Stimulated activated CD4-positive, alpha-beta T cell treated with anti-CD3 and anti-CD28 coated beads, Interleukin-4, amount 100 ng/mL, for 4 hours (primary cell): ENCODE measurements at regions not wholly inside any gene's neighbourhood (a gene's known extent, or its start where the extent isn't known, plus 50 kb on each side); places are given as distances from the start of the nearest gene placed in this dataset.

Experiments
- DNase-seq, 2 experiments: peaks; one replicate each; pipeline ENCODE4 v3.0.0-alpha.2; 2020

DNA sequence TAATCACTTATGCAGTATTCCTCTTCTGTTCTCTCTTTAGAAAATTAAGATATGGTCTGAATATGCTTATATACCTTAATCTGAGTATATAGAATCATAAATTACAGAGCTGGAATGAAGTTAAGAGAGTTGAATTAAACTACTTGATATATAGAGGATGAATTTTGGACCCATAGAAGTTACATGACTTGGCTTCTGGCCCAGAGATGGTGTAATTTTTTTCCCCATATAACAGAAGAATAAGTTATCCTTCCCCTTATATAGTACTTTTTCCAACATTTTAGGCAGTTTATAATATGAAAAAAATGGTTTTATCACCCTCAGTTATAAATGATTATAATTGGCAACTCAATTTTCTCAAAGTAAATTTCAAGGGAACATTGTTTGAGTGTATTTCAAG, 616.3 kb downstream of the TBC1D4 start:
- DNase-seq: no peak

DNA sequence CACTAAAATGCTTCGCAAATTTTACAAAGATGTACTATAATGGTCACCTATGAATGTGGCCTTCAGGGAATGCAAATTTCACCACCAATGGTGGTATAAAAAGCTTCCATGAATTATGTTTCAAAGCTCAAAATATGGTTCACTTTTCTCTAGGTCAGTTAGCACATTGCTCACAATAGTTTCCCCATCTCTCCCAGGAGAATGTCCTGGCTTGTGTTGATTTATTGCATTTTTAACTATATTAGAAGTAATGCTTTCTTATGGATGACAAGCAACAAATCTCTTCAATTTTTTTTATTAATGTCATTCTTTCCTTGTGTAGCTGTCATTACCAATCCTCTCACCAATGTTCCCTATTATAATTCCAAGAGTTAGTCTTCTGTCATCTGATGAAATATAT, 621.2 kb downstream of the TBC1D4 start:
- no peak for DNase-seq

DNA sequence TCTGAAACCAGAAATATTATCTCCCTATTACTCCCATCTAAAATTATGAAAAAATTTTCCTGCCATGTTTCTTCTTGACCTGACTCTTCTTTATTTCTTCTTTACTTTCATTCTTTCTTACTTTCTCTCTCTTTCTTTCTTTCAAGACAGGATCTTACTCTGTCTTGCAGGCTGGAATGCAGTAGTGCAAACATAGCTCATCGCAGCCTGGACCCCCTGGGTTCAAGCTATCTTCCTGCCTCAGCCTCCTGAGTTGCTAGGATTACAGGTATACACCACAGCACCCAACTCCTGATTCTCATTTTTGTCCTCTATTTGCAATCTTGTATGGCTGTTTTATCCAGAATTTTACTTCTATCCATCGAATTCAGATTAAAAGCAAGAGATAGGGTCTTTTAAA, 631.1 kb downstream of the TBC1D4 start:
- no peak for DNase-seq

- DNase-seq: no peak
Measured at GRCh38 chr13:74847966-74848365, 634.0 kb downstream of the TBC1D4 start.

GRCh38 chr13:74845806-74846205, 636.2 kb downstream of the TBC1D4 start:
- no peak for DNase-seq

- no peak for DNase-seq
Measured at GRCh38 chr13:74841651-74842050, 640.3 kb downstream of the TBC1D4 start.

DNA sequence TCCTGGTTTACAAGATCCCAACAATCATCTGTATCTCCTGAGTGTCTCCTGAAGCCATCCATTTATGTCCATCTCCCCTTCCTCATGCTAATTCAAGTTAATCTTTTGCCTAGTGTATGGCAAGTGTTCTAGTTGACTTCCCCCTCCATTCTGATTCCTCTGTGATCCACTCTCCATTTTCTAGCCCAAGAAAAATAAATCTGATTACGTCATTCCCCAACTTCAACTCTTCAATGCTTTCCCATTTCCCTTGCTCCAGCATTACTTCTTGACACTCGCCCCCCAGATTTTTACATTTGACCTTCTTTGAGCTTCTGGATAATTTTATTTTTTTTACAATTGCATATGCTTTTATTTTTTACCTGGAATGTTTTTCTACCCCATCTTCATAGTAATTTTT, 640.8 kb downstream of the TBC1D4 start:
- no peak for DNase-seq

DNA sequence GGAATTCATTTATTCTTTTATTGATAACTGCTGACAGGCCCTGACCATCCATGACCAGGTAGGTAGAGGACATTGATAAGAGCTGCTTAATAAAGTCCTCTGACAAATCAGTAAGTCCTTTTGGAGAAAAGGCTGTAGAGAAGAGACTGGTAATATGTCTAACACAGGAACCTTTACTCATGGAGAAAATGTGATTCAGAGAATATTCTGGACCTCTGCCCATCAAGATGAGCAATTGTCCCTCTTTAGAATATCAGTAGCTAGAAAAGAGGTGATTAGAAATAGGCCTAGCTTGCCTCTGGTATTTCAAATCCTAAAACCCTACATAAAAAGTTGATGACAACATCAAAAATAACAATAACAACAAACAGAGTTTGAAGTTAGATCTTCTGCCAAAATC, 642.3 kb downstream of the TBC1D4 start:
- no peak for DNase-seq

DNA sequence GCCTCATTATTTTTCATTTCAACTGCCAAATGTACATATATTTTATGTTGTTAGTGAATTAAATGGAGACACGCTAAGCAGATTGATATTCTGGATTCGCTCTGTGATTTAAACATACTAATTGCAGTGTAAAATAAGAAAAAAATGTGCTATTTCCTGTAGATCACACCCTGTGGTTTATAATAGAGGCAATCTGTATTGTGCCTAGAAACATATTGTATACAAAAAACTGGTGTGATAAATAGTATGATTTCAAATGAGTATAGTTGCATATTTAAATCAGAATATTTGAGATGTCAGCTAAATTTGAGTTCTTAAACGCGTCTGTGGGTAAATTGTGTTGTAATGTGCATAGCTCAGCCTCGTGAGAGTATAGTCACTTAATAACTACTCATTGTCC, 643.9 kb downstream of the TBC1D4 start:
- no peak for DNase-seq

- DNase-seq: no peak
Measured at GRCh38 chr13:74836628-74837027, 645.3 kb downstream of the TBC1D4 start.

GRCh38 chr13:74835579-74835978, 646.4 kb downstream of the TBC1D4 start:
- DNase-seq: no peak

DNA sequence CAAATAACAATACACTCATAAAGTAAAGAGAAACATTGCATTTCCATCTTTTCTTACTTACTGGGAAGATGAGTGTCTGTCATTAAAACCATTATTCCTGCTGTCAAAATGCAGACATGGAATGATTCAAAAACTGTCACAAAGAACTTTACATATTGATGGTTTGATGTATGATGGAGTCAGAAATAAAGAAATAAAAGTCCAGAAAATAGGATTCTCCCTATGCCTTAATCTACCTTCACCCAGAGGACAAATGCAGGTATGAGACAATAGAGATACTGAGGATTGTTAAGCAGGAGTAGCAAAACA, 656.1 kb downstream of the TBC1D4 start:
- no peak for DNase-seq

- DNase-seq: no peak
Measured at GRCh38 chr13:74825152-74825937, 656.6 kb downstream of the TBC1D4 start.

- no peak for DNase-seq
Measured at GRCh38 chr13:74820809-74821208, 661.2 kb downstream of the TBC1D4 start.

GRCh38 chr13:74819549-74819948, 662.4 kb downstream of the TBC1D4 start:
- no peak for DNase-seq

- DNase-seq: no peak
Measured at GRCh38 chr13:74816737-74817136, 665.2 kb downstream of the TBC1D4 start.

GRCh38 chr13:74796157-74796556, 662.0 kb upstream of the KLF12 start:
- no peak for DNase-seq

GRCh38 chr13:74795526-74795925, 661.3 kb upstream of the KLF12 start:
- DNase-seq: no peak

DNA sequence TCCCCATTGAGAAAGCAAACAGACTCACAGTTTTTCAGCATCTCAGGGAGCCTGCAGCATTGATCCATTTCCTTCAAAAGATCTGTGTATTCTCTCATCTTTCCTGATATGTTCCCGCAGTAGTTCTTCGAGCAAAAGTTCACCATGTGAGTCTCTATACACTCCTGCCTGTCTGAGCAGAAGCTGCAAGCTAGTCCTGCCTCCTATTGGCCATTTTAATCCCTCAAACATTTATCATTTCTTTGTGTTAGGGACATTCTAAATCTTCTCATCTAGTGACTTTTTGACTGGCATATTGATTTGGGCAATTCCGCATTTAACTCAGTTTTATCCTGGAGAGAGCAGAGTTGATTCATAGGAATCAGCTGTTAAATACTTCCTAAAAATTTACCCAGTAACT, 660.4 kb upstream of the KLF12 start:
- no peak for DNase-seq

- DNase-seq: no peak
Measured at GRCh38 chr13:74794147-74794546, 659.9 kb upstream of the KLF12 start.

DNA sequence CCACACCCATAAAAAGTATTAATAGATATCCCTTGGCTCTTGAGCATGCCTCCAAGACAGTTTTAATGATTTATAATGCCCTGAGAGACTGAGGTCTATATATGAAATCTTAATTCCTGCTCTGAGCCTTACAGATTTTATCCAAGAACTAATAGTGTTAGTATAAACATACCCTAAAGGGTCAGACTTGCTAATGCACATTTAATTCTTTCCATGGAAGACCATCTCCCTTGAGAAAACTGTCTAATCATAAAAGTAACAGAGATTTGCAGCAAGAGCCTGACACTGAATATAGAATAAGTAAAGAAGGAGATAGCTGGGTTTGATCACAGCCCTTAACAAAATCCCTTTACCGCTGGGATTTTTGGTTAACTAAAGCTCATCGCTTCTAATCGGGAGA, 650.8 kb upstream of the KLF12 start:
- DNase-seq: no peak

- no peak for DNase-seq
Measured at GRCh38 chr13:74778946-74779345, 644.7 kb upstream of the KLF12 start.

- no peak for DNase-seq
Measured at GRCh38 chr13:74778087-74778486, 643.9 kb upstream of the KLF12 start.

GRCh38 chr13:74774264-74774663, 640.1 kb upstream of the KLF12 start:
- no peak for DNase-seq

DNA sequence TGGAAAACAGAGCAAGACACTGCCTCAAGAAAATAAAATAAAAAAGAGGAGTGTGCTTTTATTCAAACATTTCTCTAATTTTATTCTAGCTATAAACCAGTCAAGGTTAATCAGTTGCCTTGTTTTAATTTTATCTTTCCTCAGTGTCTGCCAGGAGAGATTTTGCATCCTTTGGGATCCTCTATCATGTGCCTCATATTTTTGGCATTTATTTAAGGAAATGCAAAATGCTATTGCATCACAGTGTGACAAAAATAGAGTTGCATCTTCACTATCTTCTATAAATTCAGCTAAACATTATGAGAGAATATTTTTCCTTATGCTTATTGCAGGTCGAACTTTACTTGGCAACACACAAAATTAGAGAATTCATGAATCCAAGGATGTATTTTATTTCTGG, 639.0 kb upstream of the KLF12 start:
- no peak for DNase-seq

- no peak for DNase-seq
Measured at GRCh38 chr13:74771964-74772363, 637.8 kb upstream of the KLF12 start.
